Stimulated activated CD4-positive, alpha-beta T cell treated with anti-CD3 and anti-CD28 coated beads, Interleukin-12 subunit alpha, Interleukin-12 subunit beta, amount 100 ng/mL, for 24 hours (primary cell): ENCODE measurements at regions not wholly inside any gene's neighbourhood (a gene's known extent, or its start where the extent isn't known, plus 50 kb on each side); places are given as distances from the start of the nearest gene placed in this dataset.
"Not testable (repeated sequence)": the region's sequence is repeated elsewhere in the genome, so short reads cannot be mapped to it uniquely, and the experiment has no call there.

Source experiments
- DNase-seq, 2 experiments: peaks; one replicate each; pipeline ENCODE4 v3.0.0-alpha.2; 2020; ENCODE audit warnings: low read depth in 2 of 2

DNA sequence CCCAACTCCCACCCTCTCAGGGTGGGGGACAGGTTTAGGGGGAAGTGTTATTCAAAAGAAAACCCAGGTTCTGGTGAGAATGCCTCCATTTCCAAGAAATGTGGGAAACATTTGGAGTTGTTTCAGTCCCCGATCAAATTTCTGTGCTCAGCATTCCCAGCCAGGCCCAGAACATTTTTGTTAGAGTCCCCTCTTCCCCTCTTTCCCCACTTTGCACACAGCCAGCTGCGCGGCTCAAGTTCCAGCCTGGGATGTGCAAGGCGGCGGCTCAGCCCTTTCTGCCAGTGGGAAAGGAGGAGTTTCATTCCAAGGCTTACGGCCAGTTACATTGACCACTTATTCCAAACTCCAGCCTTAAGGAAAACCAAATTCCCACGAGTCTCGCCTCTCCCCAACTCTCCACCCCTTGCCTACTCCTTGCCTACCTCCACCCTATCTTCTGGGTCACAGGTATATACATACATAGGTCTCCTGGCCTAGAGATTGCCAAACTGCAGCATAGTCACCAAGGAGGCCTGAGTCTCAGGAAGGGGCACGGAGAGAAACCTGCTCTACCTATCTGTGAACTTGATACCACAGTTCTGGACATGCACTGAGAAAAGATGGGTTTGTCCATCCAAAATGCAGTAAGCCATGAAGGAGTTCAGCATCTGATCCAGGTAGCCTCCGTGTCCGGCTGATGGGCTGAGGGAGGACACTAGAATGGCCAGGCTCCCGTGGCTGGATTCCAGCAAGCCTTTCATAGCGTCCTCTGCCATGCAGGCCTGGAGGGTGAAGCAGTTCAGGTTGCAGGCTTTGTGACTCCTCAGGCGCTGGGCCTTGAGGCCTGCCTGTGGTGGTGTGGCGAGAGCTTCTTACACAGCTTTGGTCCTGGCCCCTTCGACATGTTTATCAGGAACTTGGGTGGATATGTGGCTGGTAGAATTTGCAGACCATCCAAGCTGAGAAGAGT lies 154.5 kb downstream of the ZFP36L2 start:
- DNase-seq: no peak

DNA sequence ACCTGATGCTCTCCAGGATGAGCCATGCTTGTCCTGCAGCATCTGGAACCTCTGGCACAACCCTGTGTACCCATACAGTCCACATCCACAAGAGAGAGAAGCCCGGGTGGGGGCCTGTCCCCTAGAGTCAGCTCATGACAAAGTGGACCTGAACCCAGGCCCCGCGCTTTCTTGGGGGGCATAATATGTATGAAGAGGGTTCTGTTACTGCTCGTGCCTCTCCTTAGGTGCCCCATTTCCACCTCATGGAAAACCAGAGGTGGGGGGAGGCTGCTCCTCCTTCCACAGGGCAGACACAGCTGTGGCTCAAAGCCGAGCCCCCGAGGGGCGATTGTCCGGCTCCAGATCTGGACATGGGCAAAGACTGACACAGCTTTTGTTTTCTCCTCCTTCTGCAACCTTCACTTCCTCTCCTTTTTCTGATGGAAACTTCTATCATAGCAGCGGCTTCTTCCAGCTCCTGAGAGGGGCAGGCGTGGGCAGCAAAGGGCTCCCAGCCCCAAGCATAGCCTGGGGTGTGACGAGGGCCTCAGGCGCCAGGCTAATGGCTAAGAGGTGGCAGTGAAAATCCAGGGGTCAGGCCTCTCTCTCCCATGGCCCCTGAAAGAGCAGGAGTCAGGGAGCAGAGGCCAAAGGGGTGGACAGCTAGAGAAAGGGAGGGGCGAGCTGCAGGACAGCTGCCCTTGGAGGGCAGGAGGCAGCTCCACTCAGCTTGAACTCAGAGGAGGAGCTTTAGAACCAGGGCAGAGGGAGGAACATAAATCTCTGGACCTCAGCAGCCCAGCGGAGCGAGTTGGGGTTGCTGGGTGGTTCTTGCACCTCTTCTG lies 155.5 kb downstream of the ZFP36L2 start:
- DNase-seq: no peak

DNA sequence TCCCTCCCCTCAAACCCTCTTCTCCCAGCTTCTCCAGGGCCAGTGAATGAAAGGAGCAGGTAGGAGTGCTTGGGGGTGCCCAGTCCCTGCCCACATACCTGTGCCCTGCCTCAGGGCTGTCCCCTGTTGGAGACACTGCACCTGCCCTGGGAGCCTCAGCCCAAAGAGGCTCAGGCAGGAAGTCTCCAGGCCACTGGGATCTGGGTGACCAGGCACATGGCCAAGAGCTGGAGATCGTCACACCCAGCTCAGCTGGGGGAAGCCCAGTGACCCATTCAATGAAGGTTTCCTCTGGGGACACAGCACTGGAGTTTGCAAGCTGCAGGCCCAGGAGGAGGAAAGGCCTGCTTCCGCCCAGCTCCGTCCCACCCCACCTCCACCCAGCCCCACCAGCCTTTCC lies 156.4 kb downstream of the ZFP36L2 start:
- no peak for DNase-seq

DNA sequence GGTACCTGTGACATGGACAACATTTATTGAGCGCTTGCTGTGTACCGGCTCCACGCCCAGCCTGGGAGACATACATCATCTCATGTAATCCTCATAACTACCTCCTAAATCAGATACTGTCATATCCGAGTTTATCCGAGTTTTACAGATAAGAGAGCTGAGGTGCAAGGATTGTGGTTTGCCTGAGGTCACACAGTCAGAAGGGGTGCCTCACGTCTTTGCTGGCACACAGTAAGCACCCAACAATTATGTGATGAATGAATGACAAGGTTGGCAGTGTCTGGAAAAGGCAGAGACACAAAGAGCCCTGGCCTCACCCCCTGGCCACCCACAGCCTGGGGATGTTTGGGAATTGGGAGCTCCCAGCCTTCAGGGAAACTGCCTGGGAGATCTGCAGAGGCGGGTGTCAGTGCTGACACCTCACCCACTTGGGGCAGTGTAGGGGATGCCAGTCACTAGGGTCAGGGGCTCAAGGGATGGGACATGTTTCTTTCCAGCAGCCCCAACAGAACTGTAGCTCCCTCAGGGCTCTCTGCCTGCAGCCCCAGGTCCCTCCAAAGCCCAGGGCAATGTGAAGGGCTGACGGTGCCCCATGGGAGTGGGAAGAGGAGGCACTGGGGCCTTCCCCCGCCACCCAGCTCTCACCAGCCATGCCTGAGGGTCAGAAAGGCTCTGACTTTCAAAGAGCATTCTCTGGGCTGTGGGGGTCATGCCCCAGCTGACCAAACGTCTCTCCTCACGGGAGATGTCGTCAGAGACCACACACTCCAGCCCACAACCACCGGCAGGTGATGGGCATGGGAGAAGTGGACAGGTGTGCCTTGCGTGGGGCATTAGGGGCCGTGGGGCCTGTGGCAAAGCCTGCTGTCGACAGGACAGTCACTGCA lies 157.5 kb downstream of the ZFP36L2 start:
- no peak for DNase-seq

DNA sequence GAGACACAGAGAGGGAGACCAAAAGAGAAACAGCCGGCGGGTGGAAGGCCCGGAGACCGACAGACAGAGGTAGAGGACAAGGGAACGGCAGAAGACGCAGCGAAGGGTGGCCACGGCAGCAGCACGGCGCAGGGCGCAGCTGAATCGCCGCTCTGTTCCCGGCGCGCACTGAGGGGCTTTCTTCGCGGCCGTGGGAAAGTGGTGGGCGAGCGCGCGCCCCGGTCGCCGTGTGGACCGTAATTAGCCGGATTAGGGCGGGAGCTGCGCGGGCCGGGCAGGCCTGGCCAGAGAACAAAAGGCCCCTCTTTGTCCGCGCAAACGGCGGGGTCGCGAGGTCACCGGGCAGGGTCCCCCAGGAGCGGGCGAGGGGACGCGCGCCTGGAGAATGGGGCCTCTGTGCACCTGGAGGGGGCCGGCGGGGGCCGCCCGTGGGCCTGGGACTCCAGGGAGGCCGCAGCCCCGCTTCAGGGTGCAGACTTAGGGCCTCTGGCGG lies 158.3 kb downstream of the ZFP36L2 start:
- DNase-seq: no peak

DNA sequence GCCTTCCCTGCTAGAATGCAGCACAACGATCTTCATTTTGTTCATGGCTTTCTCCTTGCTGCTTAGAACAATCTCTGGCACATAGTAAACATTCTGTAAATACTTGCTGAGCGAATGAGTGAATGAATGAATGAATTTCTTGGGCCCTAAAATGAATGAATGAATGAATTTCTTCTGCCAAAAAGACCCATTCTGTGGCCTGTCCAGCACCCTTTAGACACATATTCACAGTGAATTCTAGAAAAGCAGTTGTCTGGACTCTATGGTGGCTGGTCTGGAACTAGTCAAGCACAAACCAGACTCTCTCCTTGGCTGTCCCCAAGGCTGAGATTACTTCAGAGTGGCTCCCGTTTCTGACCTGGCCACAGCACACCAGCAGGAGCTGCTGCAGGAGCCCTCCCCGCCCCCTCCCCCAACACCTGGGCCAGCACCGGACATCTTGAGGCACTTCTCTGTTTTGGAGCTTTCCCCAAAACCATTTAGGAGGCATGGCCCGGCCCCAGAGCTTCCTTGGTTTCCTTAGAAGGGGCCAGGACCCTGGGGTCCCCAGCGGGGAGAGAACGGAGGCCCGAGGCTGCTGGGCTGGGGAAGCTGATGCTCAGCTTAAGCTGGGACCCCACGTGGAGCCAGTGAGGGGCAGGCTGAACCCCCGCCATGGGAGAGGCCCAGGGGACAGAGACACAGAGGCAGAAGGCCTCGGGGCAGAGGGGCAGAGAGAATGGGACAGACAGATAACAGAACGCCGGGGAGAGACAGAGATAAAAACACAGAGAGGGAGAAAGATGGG lies 159.0 kb downstream of the ZFP36L2 start:
- no peak for DNase-seq

DNA sequence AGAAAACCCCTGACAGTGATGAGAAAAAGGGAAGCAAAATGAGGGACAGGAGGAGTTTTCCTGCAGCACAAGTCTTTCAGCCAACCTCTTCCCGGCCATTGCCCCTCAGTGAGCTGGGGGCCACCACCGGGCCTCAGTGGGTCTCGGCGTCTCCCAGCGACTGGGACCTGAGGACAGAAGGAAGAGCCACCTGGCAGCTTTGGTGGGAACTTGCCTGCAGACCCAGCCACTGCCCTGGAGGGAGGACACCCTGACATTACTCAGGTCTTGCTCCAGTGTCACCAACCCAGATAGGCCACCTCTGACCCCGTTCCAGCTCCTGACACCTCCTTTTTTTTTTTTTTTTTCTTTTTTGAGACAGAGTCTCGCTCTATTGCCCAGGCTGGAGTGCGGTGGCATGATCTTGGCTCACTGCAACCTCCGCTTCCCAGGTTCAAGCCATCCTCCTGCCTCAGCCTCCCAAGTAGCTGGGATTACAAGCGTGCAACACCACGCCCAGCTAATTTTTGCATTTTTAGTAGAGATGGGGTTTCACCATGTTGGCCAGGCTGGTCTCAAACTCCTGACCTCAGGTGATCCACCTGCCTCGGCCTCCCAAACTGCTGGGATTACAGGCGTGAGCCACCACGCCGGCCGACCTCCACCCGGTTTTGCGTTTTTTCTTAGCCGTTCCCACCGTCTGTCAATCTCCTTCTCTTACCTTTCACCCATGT lies 159.7 kb downstream of the ZFP36L2 start:
- DNase-seq: not testable (repeated sequence)

DNA sequence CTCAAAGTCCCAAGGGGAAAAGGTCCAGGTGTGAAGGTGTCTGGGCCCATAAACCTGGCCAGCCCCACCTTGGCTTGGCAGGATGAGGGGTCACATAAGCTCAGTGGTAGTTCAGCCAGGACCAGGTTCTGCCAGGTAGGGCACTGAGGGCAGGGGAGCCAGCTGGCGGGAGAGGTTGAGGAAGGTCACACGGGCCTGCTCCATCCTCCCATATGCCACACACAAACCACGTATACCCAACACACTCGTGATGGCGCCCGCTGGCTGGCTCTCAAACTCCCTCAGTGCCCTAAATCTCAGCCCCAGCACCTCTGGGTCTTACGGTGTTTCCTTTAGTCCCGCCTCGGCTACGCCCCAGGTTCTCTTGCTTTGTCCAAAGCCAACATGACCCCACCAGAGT lies 160.5 kb downstream of the ZFP36L2 start:
- no peak for DNase-seq

DNA sequence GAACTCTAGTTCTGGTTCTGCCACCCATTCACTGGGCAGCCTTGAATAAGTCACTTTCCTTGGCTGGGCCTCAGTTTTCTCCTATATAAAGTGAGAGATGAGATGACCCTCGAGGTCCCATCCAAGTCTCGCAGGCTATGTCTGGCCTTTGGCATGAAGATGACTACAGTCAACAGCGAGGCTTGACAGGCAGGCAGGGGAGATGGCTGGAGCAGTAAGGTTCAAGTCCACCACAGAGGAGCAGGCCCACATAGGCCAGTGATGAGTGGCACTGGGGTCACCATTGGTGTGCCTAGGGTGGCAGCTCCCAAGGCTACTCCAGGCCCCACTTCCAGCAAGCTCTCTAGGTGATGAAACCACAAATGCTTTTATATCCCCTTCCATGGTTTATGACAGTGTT lies 161.4 kb downstream of the ZFP36L2 start:
- DNase-seq: no peak

DNA sequence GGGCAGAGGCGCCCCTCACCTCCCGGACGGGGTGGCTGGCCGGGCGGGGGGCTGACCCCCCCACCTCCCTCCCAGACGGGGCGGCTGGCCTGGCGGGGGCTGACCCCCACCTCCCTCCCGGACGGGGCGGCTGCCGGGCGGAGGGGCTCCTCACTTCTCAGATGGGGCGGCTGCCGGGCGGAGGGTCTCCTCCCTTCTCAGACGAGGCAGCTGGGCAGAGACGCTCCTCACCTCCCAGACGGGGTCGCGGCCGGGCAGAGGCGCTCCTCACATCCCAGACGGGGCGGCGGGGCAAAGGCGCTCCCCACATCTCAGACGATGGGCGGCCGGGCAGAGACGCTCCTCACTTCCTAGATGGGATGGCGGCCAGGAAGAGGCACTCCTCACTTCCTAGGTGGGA lies 163.3 kb downstream of the ZFP36L2 start:
- DNase-seq: not testable (repeated sequence)

DNA sequence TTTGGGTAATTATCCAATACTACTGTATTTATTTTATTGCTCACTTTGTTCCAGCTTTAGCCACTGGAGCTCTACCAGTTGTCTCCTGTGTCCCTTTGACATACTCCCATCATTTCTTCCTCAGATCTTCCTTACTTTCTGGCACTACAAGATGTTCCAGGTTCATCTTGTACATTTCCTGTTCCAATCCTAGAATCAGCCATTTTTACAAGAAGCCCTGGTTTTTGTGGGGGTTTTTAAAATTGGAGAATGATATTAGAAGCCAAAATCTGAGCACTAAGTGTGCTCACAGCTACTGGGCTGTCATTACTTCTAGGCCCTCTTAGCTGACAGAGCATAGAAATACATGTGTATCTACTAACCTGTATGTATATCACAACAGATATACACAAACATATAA lies 164.3 kb downstream of the ZFP36L2 start:
- DNase-seq: no peak

DNA sequence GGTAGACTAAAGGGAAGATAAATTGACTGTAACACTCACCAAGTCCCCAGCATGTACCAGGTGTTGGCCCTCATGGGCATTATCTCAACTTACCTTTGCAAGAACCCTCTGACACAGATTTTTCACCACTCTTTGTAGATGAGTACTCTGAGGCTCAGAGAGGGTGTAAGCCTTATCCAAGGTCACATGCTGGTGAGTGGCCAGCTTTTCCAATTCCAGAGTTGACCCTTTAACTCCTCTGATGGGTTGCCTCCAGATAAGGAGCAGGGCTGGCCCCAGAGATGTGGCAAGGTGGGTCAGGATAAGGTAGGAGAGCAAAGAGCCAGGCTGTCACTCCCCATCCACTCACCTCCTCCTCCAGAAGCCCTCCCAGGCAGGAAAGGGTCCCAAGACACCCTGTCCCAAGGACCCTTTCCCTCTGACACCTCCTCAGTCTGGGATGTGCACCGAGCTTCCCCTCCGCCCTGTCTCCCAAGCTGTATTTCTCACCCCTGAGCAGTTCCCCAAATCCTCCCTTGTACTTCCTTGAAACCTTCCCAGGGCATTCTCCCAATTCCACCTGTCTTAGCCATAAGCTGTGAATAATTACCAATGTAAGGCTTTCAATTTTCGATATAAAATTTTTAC lies 165.9 kb downstream of the ZFP36L2 start:
- DNase-seq: no peak

DNA sequence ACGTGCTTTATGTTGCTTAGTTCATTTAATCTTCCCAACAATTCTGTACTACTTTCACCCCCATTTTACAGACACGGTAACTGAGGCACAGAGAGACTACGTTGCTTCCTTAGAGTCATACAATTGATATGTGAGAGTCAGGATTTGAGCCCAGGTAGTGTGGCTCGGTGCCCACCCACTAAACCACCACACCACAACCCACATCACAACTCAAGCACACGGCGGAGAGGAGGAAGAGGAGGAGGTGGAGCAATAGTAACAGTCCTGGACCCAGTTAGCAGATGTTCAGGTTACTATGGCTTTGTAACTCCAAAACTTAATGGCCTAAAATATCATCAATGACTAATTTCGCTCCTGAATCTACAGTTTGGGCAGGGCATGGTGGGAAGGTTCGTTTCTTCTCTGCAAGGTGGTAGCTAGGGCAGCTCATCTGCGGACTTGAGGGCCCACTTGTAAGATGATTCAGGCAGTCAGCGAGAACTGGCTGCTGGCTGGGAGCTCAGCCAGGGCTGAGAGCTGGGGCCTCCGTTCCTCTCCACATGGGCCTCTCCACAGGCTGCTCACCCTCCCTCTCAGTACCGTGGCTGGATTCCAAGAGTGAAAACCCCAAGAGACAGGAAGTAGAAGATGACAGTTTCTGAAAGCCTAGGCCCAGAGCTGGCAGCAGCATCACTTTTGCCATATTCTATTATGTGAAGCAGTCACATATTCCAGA lies 167.1 kb downstream of the ZFP36L2 start:
- peak; percentile 23 to 65 for DNase-seq

DNA sequence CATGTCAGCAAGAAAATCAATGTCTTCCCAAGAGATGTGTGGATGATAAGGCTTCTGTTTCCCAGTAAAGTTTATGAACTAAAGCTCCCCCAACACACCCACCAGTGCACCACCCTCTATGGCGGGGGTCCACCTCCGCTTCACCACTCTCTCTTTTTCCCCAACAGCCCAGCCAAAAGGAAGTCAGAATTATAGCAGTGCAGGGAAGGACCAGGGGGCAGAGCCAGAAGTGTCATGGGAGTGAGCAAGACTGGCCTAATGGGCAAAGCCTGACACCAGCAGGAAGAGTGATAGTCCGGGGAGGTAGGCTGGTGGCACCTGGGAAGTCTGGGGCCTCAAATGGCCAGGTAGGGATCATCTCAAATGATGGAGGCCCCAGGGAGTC lies 167.7 kb downstream of the ZFP36L2 start:
- no peak for DNase-seq

DNA sequence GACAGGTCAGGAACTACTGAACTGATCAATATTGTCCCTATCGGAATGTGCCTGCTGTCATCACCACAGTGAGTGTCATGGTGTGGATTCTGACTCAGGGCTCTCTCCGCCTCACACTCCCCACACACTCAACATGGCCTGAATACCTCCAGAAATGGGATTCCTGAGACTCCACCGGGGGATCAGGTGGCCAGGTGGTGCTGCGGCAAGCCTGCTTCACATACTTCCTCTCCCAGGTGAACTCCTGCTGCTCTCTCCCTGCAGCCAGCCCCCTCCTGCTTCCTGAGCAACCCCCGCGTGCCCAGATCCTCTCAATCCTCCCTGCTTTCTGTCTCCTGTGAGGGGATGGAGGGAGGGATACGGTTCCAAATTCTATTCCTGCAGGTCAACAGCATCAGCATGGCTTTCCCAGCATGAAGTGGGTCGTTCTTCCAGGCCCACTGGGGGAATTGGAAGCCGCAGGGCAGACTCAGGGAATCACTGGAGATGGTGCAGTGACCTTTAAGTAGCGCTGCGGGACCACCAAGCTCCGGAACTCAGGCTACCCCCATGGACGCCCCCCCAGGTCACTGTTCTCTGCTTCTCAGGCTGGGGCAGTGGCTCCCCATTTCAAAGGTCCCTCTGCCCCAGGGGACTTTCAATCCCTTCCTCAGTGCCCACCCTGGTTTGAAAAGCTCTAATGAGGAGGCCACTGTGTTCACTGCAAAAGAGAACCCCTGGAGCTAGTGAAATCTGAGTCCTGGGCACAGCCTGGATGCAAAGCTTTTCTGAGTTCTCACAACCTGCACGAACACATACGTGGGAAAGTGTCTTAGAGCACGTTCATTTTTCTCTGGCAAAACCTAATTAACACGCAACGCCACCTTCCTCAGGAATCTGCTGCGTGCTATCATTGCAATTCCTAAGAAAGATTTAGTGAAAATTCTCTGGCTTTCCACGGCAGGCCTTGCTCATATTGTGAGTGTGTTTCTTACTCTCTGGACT lies 168.4 kb downstream of the ZFP36L2 start:
- DNase-seq: no peak

DNA sequence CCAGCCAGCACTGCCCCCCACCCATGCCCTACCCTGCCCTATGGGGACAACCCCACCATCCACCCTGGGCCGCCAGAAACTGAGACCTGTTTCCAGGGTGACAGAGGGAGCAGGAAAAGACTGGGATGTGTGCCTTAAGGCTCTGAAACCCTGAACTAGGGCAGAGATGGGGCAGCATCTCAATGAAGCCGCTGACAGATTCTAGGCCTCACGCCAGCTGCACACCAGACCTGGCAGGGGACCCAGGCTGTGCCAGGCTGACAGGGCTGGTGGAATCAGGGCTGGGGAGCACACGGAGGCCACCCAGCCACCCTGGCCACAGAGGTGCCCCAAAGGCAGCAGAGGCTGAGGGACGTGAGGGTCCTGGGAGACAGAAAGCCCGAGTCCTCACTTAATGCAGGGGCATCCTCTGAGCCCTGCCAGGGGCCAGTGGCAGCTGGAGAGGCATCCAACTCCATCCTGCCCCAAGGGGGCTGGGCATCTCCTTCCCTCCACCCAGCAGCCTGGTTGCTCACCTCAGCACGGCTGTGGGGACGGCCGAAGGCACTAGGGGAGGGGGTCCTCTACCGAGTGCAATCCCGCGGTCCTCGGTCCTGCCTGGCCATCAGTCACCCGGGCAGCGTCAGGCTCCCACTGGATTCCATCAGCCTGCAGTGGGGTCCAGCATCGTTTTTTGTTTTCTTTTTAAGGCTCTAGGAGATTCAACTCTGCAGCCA lies 169.2 kb downstream of the ZFP36L2 start:
- no peak for DNase-seq

DNA sequence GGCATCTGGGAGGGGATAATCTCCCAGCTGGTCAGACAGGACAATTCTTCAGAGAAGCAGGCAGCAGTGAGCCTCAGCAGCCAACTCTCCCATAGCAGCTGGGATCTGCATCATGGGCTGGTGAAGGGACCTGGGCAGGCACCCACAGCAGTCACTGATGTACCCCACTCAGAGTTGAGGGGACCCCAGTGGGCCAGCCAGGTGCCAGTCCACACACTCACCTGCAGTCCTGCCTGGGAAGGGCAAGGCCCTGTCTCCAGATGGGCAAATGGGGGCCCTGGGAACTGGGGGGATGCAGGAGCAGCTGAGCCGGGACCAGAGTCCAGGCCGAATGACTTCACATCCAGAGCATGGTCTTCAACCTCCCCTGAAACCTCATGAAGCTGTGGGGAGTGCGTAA lies 170.4 kb downstream of the ZFP36L2 start:
- DNase-seq: no peak
